ENCODE measurements at regions not wholly inside any gene's neighbourhood (a gene's known extent, or its start where the extent isn't known, plus 50 kb on each side); places are given as distances from the start of the nearest gene placed in this dataset.

DNA sequence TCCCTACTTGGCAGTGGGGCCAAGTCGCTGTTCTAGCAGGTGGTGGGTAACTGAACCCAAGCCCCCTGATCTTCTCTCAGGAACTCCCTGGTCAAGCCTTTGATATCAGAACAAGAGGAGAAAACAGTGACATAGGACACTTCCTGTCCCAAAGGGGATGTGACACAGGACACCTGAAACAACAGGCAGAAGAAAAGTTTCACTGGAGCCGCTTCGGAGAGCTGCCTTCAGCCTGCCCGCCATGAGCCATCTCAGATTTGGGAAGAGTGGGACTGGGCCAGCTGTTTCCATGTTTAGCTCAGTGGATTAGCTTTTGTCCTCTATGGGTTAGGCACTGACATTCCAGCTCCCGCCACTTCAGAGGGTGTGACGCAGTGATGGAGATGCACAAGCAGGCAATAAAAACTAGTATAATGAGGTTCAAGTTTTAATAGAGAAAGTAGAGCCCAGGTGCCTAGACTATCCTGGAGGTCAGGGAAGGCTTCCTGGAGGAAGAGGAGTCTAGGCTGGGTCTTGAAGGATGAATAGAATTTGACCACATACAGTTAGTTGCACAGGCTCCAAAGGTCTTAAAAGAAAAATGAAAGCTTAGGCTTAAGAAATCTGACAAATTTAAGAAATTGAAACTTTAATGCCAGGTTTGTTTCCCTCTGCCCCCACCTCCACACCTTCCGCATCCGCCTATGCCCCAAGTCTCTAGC, 104.1 kb upstream of the SPRY4 start (continued):
- no peak for TF ChIP-seq HCFC1 (IDR thresholded peaks at IDR 0.05; ENCODE audit: low read length)
- TF ChIP-seq TAF1 (IDR thresholded peaks at IDR 0.05; ENCODE audit: borderline replicate concordance, low read depth, low read length), result no peak
- TF ChIP-seq CBX5 (IDR thresholded peaks at IDR 0.05; ENCODE audit: low read depth), result no peak
- no peak for TF ChIP-seq POLR2AphosphoS5 (IDR thresholded peaks at IDR 0.05; ENCODE audit: low read length)
- TF ChIP-seq ZNF207 (IDR thresholded peaks at IDR 0.05; ENCODE audit: borderline replicate concordance), result no peak

- Histone ChIP-seq H3K79me2 (ENCODE audit: control insufficient read depth, insufficient read depth, low read length) (no peaks in the 10 kb centered on the region), H3K36me3 (ENCODE audit: control insufficient read depth in 2 of 2, insufficient read depth in 2 of 2, low read length in 1 of 2) (no peaks in the 10 kb centered on the region), H3K4me2 (ENCODE audit: control insufficient read depth, insufficient read depth) (no peak overlapping the region), H3K9ac (ENCODE audit: control insufficient read depth, insufficient read depth, low read length) (no peak overlapping the region), H3K9me3 (replicated peaks; ENCODE audit: control insufficient read depth, insufficient read depth, low read length) (no peaks in the 10 kb centered on the region), H2AFZ (ENCODE audit: control insufficient read depth, low read depth, low read length) (no peak overlapping the region), H3K4me1 (ENCODE audit: control insufficient read depth, insufficient read depth, low read length) (no peaks in the 10 kb centered on the region), H3K27ac (ENCODE audit: control insufficient read depth, insufficient read depth) (no peak overlapping the region), H4K20me1 (ENCODE audit: control insufficient read depth, insufficient read depth) (no peaks in the 10 kb centered on the region), H3K27me3 (replicated peaks in 1 of 2; ENCODE audit: control insufficient read depth in 2 of 2, insufficient read depth in 2 of 2, low read length in 1 of 2) (no peaks in the 10 kb centered on the region), H3K4me3 (no peak overlapping the region)
- RAD21 ChIA-PET (ENCODE audit: unreplicated experiment), result no interaction called here
- ATAC-seq (no peak), DNase-seq (ENCODE audit: low read depth, low spot score) (no peak), FAIRE-seq (no peak)
- intact Hi-C loops (cut with micrococcal nuclease; ENCODE audit: unreplicated experiment) (loop anchor here (10.0 kb wide), 1 partner anchor 263 kb away; no protein-coding TSS in a partner anchor), in situ Hi-C loops (cut with MboI) (no loop called here)
- no TSS peak for BruUV-seq (replicated peaks)
- POLR2A ChIA-PET, result no interaction called here
- SMC1A ChIA-PET (ENCODE audit: uncharacterized antibody, unreplicated experiment), result interaction anchor here (2.2 kb wide), 1 partner anchor 8 kb away, joined by 8 read pairs; no protein-coding TSS in a partner anchor
- CTCF ChIA-PET, result no interaction called here
- 46% methylated on average over 7 of the region's 7 CpGs for WGBS (ENCODE audit: insufficient coverage, insufficient replicate concordance, low lambda C conversion rate, missing lambda C conversion rate)
- TF ChIP-seq GABPA (IDR thresholded peaks at IDR 0.05; ENCODE audit: low read depth), result no peak
Measured at GRCh38 chr5:142428036-142428772, 103.4 kb upstream of the SPRY4 start.

Data from GM12878 (cell line).